ENCODE measurements at regions not wholly inside any gene's neighbourhood (a gene's known extent, or its start where the extent isn't known, plus 50 kb on each side); places are given as distances from the start of the nearest gene placed in this dataset.

DNA sequence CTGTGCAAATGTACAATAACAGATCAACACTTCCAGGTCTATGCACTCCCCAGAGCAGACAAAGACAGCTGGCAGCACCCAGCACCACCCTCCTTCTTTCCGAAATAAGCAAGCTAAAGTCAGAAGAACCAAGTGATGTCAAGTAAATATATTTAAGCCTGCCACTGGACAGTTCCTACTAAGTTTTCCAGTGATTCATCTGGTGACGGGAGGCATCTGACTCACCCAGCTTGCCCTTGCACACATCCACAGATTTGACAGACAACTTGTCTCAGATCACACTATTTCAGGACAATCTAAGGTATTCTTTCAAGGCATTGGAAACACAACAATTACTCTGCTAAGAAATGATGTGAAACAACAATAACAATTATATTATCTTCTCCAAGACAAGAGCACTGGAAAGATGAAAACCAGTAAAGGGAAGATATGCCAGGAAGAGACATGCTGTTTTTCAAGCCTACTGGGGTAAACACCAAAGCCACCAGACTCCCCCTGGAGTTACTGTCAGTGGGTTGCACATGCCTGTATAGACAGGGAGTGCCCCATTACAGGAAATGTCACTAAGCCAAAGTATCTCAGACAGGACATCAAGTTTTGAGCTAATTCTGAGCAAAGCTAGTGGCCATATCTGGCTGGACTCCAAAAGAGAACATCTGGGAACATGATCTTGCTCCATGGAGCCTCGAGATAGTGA, 287.9 kb upstream of the KLHL29 start:
- H3K4me1 ChIP-seq (ENCODE audit: low read length) = no peaks in the 10 kb centered on the region
- no peaks in the 10 kb centered on the region for H3K27me3 ChIP-seq (ENCODE audit: low read depth, low read length)
- no peak overlapping the region for H2AFZ ChIP-seq (ENCODE audit: low read depth, low read length)
- no peaks in the 10 kb centered on the region for H4K20me1 ChIP-seq (ENCODE audit: insufficient read depth, low read length)
- no peak overlapping the region for H3K4me3 ChIP-seq (ENCODE audit: low read length)
- H3K27ac ChIP-seq (ENCODE audit: low read length) = no peak overlapping the region
- no peaks in the 10 kb centered on the region for H3K9me3 ChIP-seq (ENCODE audit: insufficient read depth, low read length)
- no peak overlapping the region for H3K9ac ChIP-seq (ENCODE audit: low read length)
- H3K4me2 ChIP-seq (ENCODE audit: low read length) = no peak overlapping the region
- H3K79me2 ChIP-seq (ENCODE audit: low read length) = no peaks in the 10 kb centered on the region
- no peaks in the 10 kb centered on the region for H3K36me3 ChIP-seq (replicated peaks; ENCODE audit: low read depth, low read length)
- no peak for TF ChIP-seq EZH2phosphoT487 (IDR thresholded peaks at IDR 0.05; ENCODE audit: low read depth)
- TF ChIP-seq, protein P1, sequence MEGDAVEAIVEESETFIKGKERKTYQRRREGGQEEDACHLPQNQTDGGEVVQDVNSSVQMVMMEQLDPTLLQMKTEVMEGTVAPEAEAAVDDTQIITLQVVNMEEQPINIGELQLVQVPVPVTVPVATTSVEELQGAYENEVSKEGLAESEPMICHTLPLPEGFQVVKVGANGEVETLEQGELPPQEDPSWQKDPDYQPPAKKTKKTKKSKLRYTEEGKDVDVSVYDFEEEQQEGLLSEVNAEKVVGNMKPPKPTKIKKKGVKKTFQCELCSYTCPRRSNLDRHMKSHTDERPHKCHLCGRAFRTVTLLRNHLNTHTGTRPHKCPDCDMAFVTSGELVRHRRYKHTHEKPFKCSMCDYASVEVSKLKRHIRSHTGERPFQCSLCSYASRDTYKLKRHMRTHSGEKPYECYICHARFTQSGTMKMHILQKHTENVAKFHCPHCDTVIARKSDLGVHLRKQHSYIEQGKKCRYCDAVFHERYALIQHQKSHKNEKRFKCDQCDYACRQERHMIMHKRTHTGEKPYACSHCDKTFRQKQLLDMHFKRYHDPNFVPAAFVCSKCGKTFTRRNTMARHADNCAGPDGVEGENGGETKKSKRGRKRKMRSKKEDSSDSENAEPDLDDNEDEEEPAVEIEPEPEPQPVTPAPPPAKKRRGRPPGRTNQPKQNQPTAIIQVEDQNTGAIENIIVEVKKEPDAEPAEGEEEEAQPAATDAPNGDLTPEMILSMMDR (IDR thresholded peaks at IDR 0.05; ENCODE audit: low read depth, low read length) = no peak

DNA sequence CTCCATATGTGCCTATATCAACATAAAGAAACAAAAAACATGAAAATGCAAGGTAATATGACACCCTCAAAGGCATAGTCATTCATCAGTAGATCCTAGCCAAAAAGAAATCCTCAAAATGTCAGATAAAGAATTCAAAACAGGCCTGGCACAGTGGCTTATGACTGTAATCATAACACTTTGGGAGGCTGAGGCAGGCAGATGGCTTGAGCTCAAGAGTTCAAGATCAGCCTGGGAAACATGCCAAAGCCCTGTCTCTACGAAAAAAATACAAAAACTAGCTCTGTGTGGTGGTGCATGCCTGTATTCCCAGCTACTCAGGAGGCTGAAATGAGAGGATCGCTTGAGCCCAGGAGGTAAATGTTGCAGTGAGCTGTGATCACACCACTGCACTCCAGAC, 284.6 kb upstream of the KLHL29 start:
- Histone ChIP-seq H2AFZ (ENCODE audit: low read depth, low read length) (no peak overlapping the region), H4K20me1 (ENCODE audit: insufficient read depth, low read length) (no peaks in the 10 kb centered on the region), H3K4me3 (ENCODE audit: low read length) (no peak overlapping the region), H3K9ac (ENCODE audit: low read length) (no peak overlapping the region), H3K4me1 (ENCODE audit: low read length) (no peaks in the 10 kb centered on the region), H3K27ac (ENCODE audit: low read length) (no peak overlapping the region), H3K4me2 (ENCODE audit: low read length) (no peak overlapping the region), H3K79me2 (ENCODE audit: low read length) (no peaks in the 10 kb centered on the region), H3K9me3 (ENCODE audit: insufficient read depth, low read length) (no peaks in the 10 kb centered on the region), H3K36me3 (replicated peaks; ENCODE audit: low read depth, low read length) (no peaks in the 10 kb centered on the region), H3K27me3 (ENCODE audit: low read depth, low read length) (no peaks in the 10 kb centered on the region)
- no peak for TF ChIP-seq EZH2phosphoT487 (IDR thresholded peaks at IDR 0.05; ENCODE audit: low read depth)
- TF ChIP-seq, protein P1 (IDR thresholded peaks at IDR 0.05; ENCODE audit: low read depth, low read length) = no peak

DNA sequence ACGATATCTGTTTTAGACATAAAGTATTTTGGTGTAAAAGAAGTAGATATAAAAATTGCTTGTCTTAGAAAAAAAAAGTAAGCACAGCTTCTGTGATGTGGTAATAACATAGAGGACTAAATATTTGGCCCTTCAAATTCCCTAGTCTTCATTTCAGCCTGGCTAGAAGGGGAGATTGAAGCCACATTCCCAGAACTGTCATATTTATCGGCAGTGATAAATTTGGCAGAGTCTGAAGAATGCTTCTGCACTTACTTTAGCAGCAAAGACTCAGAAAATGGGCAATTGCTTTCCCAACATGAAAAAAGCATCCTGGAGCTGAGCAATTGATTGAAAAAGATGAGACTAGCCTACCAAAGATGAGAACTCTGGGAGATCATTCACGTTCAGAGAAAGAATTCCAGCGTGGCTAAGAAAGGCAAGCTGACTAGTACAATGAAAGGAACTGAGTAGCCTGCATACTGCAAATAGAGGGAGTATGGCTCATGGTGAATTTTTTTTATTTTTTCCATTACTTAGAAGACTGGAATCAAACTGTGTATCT, 278.7 kb upstream of the KLHL29 start:
- Histone ChIP-seq H3K27me3 (ENCODE audit: low read depth, low read length) (no peaks in the 10 kb centered on the region), H4K20me1 (ENCODE audit: insufficient read depth, low read length) (no peaks in the 10 kb centered on the region), H3K4me2 (ENCODE audit: low read length) (no peak overlapping the region), H3K9me3 (ENCODE audit: insufficient read depth, low read length) (no peaks in the 10 kb centered on the region), H3K4me3 (ENCODE audit: low read length) (no peak overlapping the region), H3K4me1 (ENCODE audit: low read length) (no peaks in the 10 kb centered on the region), H3K9ac (ENCODE audit: low read length) (no peak overlapping the region), H3K36me3 (replicated peaks; ENCODE audit: low read depth, low read length) (no peaks in the 10 kb centered on the region), H3K79me2 (ENCODE audit: low read length) (no peaks in the 10 kb centered on the region), H3K27ac (ENCODE audit: low read length) (no peak overlapping the region), H2AFZ (ENCODE audit: low read depth, low read length) (no peak overlapping the region)
- TF ChIP-seq, protein P1 (IDR thresholded peaks at IDR 0.05; ENCODE audit: low read depth, low read length) = no peak
- no peak for TF ChIP-seq EZH2phosphoT487 (IDR thresholded peaks at IDR 0.05; ENCODE audit: low read depth)

DNA sequence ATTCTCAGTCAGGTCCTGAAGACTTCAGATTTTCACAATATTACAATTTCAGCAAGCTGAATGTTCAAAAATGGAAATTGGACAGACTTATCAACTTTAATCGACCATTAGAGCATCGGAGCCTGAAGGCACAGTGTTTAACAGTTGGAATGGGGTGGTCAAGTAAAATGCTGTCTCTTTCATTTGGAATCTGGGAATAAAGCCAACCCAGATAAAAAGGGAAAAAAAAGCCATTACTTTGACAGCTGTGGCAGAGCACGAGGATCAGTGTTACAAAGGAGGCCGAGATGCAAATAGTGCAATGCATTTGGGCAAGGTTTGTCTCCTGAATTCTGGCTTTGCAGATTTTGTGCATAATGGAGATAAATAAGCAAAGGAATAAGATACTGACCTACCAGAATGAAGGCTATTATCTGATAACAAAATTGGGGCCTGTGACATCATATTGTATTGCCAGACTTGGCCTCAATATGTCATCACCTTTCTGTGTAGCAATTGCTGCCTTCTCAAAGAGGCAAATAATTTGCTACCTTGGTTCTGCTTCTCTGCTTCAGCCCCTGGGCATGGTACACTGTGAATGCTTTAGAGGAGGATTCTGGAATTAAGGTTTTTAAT, 277.5 kb upstream of the KLHL29 start:
- no peak overlapping the region for H3K27ac ChIP-seq (ENCODE audit: low read length)
- no peaks in the 10 kb centered on the region for H3K36me3 ChIP-seq (replicated peaks; ENCODE audit: low read depth, low read length)
- no peaks in the 10 kb centered on the region for H3K27me3 ChIP-seq (ENCODE audit: low read depth, low read length)
- H3K4me1 ChIP-seq (ENCODE audit: low read length) = no peaks in the 10 kb centered on the region
- no peak overlapping the region for H2AFZ ChIP-seq (ENCODE audit: low read depth, low read length)
- no peaks in the 10 kb centered on the region for H3K79me2 ChIP-seq (ENCODE audit: low read length)
- H3K9me3 ChIP-seq (ENCODE audit: insufficient read depth, low read length) = no peaks in the 10 kb centered on the region
- no peak for TF ChIP-seq EZH2phosphoT487 (IDR thresholded peaks at IDR 0.05; ENCODE audit: low read depth)
- TF ChIP-seq, protein P1 (IDR thresholded peaks at IDR 0.05; ENCODE audit: low read depth, low read length) = no peak
- no peaks in the 10 kb centered on the region for H4K20me1 ChIP-seq (ENCODE audit: insufficient read depth, low read length)
- no peak overlapping the region for H3K4me3 ChIP-seq (ENCODE audit: low read length)
- no peak overlapping the region for H3K9ac ChIP-seq (ENCODE audit: low read length)
- H3K4me2 ChIP-seq (ENCODE audit: low read length) = no peak overlapping the region
